Ammon's horn (tissue), 1 donor: ENCODE measurements at regions not wholly inside any gene's neighbourhood (a gene's known extent, or its start where the extent isn't known, plus 50 kb on each side); places are given as distances from the start of the nearest gene placed in this dataset.
"Not testable (repeated sequence)": the region's sequence is repeated elsewhere in the genome, so short reads cannot be mapped to it uniquely, and the experiment has no call there.

Source experiments
- DNase-seq: peaks from one replicate; pipeline ENCODE4 v3.0.0-alpha.2; 2016; ENCODE audit warnings: low spot score

DNA sequence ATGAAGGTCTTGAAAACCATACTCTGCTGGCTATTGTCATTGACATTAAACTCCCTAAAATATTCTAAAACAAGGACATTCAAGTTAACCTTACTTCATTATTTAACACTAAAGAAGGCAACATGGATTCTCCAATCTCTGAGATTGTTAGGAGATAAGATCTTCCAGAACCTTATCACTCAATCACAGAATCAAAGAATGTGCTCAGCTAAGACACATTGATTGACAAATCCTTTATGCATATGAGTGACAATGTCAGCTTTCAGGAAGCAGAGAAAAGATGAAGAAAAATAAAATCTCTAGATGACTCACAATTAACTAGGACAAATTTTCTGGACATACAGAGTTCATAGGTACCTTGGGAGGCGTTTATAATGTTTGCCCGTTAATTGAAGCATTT lies 787.2 kb downstream of the TSN start:
- no peak for DNase-seq

DNA sequence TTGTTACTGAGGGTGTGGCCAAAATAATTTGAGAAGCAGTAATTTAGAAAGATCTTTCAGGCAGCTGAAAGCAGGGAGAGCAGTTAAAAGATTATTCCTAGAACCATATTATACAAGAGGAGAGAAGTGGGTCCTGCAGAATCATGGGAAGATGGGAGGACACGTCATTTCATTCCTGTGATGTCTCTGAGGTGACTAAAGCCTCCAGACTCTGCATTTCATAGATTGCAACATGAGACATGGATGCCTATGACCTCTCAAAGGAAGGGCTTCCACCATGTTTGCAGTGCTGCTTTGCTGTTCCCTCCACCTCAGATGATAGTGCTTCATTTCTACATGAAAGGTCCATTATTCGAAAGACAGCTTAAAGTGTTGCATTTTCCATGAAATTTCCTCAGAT lies 788.4 kb downstream of the TSN start:
- no peak for DNase-seq

DNA sequence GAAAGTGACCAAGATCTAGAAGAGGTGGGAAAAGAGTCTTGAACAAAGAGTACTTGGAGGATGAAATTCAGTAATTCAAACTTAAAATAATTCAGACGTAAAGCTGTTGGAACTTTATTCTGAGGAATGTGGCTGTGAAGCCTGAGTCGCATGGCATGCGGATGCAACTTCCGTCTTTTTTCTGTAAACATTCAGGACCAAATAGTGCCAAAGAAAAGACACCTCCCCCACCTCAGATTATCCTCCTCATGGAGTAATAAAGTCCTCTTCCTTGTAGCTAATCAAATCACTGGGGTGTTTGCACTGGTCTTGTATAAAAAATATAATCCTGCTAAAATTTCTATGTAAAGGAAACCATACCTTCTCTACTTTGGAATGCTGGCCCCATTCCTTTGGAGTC lies 790.4 kb downstream of the TSN start:
- no peak for DNase-seq

DNA sequence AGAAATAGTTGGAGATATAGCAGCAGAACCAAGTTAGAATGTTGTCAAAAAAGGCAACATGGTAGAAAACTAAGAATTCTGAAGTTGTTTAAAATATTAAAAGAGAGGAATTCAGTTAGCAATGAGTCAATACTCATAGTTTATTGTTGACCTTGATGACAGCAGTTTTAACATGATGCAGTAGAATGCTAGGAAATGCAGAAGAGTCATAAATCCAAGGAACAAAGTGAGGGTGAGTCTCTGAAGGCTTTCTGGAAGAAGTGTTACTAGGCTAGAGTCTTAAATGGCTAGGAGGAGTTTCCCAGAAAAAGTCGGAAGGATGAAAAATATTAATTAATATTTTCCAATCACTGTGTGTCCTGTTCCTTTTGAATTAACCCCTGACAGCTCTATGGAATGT lies 807.3 kb downstream of the TSN start:
- no peak for DNase-seq

DNA sequence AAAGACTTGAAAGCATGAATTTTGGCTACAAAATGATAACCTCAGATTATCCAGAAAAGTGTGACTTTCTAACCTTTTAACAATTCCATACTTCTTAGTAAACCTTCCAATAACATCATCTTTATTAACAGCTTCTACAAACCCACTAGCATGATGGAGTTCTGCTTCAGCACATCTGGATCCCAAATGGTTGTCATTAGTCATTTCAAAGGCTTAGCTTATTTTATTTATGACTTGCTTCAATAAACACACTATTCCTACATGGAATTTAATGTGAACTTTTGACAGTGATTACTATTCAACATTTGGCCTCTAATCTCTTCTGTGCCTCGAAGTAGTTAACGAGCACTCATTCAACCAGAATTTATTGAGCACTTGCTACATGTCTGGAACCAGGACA lies 808.3 kb downstream of the TSN start:
- DNase-seq, result no peak

DNA sequence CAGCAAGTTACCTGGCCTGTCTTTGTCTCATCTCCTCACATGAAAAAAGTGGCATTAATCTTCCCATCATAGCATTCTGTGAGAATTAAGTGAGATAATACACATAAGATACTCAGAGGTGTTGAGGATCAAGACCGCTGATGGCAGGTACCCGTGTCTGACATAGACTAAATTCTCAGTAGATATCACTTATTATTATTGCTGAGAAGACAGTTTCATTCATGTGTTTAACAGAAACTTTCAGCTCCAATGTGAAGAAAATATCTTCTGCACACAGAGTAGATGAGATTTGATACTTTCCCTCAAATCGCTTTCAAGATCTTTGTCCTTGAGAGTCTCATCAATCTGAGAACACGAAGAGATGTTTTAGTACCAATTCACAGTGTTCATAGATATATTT lies 809.4 kb downstream of the TSN start:
- no peak for DNase-seq

DNA sequence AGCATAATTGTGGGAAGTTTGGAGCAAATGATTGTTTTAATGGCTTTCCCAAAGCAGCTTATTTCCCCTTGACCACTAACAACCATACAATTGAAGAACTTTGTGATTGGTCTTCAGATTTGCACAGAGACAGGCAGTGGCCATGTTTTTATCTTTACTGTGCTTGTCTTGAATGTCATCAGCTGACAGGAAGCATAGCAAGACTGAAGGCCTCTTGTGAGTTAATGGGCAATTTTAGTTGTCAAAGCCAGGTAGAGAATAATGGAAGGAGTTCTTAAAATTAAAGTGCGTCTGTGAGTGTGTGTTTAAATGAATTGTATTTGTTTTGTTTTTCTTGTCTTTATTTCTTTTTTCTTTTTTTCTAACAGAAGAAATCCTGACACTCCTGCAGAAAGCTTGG lies 809.9 kb downstream of the TSN start:
- DNase-seq, result no peak

DNA sequence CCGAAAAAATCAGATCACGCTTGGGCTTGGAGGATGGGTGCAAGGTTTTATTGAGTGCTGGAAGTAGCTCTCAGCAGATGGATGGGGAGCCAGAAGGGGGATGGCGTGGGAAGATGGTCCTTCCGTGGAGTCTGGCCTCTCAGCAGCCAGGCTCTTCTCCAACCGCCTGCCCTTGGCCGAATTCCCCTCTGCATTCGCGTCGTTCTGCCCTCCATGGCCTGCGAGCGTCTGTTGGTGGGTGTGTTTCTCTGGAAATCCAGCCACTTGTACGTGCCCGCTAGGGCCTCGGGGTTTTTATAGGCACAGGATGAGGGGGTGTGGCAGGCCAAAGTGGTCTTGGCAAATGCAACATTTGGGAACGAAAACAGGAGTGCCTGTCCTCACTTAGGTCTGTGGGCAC lies 815.2 kb downstream of the TSN start:
- DNase-seq, result no peak

DNA sequence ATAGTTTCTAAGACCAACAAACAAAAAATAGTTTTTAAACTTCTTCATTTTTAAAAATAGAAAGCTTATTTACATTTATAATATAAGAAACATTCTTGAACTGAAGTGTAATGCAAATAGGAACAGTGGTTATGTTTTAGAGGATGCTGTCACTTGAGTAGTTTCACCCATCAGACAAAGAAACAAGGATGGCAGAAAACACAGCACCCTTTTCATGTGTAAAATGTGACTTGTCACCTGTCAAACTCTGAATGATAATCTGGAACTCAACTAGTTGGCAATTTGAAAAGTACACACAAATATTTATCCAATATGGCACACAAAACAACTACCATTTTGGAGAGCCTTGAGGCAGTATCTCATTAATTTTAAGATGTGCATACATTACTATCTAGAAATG lies 816.0 kb downstream of the TSN start:
- not testable (repeated sequence) for DNase-seq

GRCh38 chr2:122575076-122575475 lies 819.6 kb downstream of the TSN start:
- no peak for DNase-seq

DNA sequence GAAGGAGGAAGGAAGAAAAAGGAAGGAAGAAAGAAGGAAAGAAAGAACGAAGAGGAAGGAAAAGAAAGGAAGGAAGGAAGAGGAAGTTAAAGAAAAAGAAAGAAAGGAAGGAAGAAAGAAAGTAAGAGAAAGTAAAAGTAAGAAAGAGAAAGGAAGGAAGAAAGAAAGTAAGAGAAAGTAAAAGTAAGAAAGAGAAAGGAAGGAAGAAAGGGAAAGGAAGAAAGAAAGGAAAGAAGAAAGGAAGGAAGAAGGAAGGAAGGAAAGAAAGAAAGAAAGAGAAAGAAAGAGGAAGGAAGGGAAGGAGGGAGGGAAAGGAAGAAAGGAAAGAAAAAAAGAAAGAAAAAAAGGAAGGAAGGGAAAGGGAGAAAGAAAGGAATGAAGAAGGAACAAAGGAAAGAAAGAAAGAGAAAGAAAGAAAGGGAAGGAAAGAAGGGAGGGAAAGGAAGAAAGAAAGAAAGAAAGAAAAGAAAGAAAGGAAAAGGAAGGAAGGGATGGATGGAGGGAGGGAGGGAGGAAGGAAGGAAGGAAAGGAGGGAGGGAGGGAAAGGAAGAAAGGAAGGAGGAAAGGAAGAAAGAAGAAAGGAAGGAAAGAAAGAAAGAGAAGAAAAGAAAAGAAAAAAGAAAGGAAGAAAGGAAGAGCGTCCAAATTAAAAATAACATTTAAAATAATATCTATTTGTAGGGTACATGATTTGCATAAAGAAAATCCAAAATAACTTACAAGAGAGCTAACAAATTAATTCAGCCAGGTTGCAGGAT lies 827.9 kb downstream of the TSN start:
- no peak for DNase-seq

GRCh38 chr2:122590524-122590923 lies 835.1 kb downstream of the TSN start:
- DNase-seq, result no peak

GRCh38 chr2:122595065-122595464 lies 839.6 kb downstream of the TSN start:
- no peak for DNase-seq

DNA sequence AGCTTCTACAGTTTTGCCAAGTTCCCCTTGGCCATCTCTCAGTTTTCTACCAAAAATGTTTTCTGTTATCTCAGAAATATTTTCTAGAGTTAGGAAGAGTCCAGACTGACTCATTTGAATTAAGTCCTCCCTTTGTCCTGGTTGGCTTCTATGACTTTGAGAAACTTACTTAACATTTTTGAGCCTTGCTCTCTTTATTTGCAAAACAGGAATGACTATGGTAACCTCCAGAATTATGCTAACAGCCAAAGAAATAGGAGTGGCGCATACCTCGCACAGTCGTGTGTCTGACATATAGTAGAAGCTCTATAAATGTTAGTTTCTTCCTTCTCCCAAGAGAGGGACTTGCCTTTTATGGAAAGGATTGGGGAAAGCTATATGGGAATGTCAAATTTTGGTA lies 841.1 kb downstream of the TSN start:
- DNase-seq, result no peak

GRCh38 chr2:122598784-122599183 lies 843.3 kb downstream of the TSN start:
- no peak for DNase-seq

- DNase-seq, result no peak
These were observed 855.6 kb downstream of the TSN start for GRCh38 chr2:122610948-122611609.

DNA sequence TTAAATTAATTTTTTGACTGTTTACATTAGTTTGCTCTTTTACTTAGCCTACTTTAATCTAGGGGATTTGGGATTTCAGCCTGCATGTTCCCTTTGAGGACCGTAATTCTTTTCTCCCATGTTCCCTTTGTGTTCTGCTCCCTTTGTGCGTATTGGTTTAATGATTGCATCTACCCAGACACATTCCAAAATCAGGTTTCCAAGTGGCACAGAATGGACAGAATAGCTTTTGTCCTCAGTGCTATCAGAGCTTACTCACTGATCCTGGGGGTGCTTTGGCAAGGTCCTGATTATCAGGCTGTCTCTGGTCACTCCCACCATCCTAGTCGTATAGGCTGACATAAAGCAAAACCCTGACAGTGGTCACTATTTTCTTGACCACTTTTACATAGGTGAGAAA lies 867.5 kb downstream of the TSN start:
- no peak for DNase-seq

DNA sequence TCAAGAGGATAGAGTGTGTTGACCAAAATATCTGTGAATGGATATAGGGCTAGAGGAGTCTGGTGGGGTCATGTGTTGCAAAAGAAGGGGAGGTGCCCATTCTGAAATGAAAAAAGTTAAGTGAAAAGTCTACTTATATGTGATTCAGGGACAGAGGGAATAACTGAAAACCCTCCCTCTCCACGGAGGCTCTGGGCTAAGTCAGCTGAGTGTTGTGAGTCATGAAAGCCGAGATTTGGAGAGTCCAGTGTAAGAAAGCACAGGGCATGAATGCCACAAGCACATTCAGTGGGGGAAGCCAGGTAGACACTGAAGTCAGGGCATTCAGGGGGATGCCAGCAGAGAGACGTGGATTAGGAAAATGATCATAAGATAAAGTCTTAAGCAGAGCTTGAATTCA lies 871.9 kb downstream of the TSN start:
- no peak for DNase-seq

DNA sequence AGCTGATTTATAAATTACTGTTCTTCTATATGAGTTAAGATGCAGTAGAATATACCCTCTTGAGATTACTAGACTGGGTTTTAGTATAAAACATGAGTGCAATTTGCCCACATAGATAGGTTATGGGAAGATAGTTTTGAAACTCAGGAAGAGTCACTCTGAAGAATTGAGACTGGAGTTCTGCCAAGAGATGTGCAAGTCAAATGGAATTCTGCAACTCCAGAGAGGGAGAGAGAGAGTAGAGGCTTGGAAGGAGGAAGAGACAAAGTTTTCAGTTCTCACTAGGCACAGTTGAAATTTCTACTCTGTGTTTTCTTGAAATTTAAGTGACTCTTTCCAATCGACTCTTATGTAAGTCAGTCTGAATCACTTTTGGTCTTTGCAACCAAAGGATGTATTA lies 878.8 kb downstream of the TSN start:
- no peak for DNase-seq

GRCh38 chr2:122634920-122635319 lies 879.5 kb downstream of the TSN start:
- no peak for DNase-seq

DNA sequence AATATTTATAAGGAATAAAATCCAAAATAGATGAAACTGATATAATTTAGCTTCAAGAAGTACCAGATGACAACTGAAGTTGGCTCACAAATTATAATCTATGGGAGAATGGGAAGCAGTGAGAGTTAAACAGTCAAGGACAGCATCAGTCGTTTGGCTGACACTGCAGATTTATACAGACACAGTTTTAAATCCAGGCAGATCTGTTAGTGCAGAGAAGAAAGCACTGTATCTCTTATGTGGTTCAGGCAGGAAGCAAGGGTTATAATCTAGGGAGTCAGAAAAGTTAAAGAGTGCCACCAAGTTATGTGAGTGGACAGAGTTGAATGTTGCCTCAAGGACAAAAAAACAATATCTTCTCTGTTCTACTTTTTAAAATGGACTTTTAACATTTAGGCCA lies 880.2 kb downstream of the TSN start:
- no peak for DNase-seq

DNA sequence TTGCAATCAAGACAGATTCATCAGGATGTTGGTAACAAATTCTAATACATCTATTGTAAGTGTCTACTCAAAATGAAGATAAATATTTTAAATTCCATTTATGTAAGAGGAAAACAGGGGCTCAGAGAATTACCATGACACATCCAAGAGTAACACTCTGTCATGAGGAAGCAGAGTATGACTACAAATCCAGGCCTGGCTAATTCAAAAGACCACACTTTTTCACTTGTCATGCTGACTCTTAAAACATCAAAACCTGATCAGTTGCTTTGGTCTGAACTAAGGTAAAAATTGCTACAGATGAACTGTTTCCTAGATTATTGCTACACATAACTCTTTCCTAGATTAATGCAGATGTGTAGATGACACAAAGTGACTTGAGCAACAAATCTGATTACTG lies 880.6 kb downstream of the TSN start:
- DNase-seq, result no peak

DNA sequence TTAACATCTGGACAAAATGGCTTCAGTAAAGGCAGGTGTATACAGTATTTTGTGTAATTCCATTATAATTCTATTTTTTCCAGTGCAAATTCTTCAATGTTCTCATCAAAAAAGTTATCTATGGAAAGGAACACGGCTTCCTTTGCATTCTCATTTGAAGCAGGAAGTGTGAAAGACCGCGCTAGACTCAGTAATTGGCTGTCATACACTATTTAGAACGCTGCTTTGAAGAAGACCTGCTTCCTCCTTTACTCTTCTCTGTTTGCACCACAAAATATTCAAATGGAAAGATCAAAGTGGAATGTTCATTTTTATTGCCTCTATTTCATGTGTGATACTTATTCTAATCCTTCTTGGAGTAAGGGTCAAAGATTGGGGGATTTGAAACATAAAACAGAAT lies 883.7 kb downstream of the TSN start:
- DNase-seq, result no peak

DNA sequence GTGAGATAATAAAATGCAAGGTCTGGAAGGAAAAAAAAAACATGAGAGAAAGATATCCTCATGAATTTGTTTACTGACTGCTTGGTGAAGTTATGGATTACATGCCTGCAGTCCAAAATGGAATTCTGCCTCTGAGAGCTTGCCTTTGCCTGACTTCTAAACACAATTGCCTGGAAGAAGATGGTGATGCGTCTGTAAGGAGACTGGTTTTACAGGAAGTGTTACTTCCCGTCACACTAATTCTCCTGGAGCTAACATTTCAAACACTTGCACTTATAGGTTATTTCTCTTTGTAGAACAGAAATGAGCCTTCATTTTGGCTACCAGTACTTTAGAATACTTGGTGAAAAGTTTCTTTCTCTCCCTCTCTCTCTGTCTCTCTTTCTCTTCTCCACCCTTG lies 884.3 kb downstream of the TSN start:
- DNase-seq, result no peak
